SK-N-MC (cell line): ENCODE measurements at regions not wholly inside any gene's neighbourhood (a gene's known extent, or its start where the extent isn't known, plus 50 kb on each side); places are given as distances from the start of the nearest gene placed in this dataset.

Experiments used
- EZH2 ChIP-seq: fragments of 200-600 bp; sonication (generic); IDR thresholded peaks from one replicate; pipeline ENCODE4 v1.6.1; 2017; ENCODE audit warnings: antibody characterized with exemption
- POLR2AphosphoS5 ChIP-seq: IDR thresholded peaks from 2 replicates; pipeline ENCODE4 v1.6.1; 2012; ENCODE audit warnings: mild to moderate bottlenecking, low read depth, low read length, borderline replicate concordance

DNA sequence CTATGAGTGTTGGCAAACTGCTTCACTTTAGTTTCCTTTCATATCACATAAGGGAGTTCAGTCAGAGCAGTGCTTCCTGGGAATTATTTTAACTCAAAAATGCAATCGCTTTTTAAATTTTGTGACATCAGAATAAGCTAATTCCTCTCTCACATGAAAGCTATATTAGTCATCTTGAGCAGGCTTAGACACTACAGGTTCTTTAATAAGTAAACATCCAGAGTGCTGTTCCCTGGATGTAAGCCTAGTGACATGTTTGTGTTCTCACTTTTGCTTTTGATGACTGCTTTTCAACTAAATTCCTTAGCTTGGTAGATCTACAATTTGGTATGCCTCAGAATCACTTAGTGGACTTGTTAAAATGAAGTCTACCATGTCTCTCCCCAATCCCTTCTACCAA, 252.7 kb upstream of the POU3F2 start:
- no peak for TF ChIP-seq POLR2AphosphoS5
- no peak for TF ChIP-seq EZH2
